Mucosa of descending colon (tissue), 3 donors: ENCODE measurements at regions not wholly inside any gene's neighbourhood (a gene's known extent, or its start where the extent isn't known, plus 50 kb on each side); places are given as distances from the start of the nearest gene placed in this dataset.

Source experiments
- ATAC-seq: fragments of 200-7000 bp; cut with Tn5 transposase; one replicate; pipeline ENCODE4 v1.9.1; 2020; ENCODE audit warnings: mild to moderate bottlenecking, moderate library complexity
- DNase-seq, 3 donors: peaks; one replicate each; pipeline ENCODE4 v3.0.0-alpha.2; 2020
- H3K36me3 ChIP-seq: fragments of 200-600 bp; one replicate; pipeline ENCODE4 v1.8.0; 2021; ENCODE audit warnings: low read depth, mild to moderate bottlenecking
- H3K4me1 ChIP-seq: fragments of 200-600 bp; one replicate; pipeline ENCODE4 v1.8.0; 2021; ENCODE audit warnings: low read depth, mild to moderate bottlenecking
- H3K4me3 ChIP-seq: fragments of 200-600 bp; one replicate; pipeline ENCODE4 v1.8.0; 2021; ENCODE audit warnings: mild to moderate bottlenecking
- H3K9me3 ChIP-seq: fragments of 200-600 bp; one replicate; pipeline ENCODE4 v1.8.0; 2021; ENCODE audit warnings: mild to moderate bottlenecking
- CTCF ChIP-seq: fragments of 200-600 bp; IDR thresholded peaks from one replicate; pipeline ENCODE4 v1.8.0; 2022; ENCODE audit warnings: antibody characterized with exemption, mild to moderate bottlenecking
- intact Hi-C, 2 donors: fragments of 100-400 bp; cut with DNase I in 1 of 2; cut with micrococcal nuclease in 1 of 2; formaldehyde crosslinking; loops; one replicate each; pipeline versions ENCODE4 v1.11.0 to v1.11.1; 2022; cut with DNase I, micrococcal nuclease
- donor health status: DM: no; HTN: no; CAD: no; lungs with moderate emphysema.
- donor health status: DM: no; HTN: no; CAD: no.
- donor health status: DM: no; HTN: yes; CAD: no.

DNA sequence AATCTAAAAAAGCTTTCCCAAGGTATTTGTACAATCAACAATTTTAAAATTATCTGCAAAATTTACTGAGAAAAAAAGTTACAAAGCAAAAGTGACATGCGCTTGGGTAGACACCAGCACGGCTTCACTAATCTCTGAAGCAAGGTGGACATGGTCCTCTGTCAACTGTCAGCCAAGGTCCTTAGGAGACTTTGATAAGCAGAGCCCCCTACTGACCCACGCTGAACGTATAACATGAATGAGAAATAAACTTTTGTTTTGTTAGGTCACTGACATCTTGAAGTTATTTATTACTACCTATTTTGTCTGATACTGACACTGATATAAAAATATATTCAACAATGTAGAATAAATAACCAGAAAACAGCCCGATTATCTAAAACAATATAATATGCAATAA is 100.7 kb upstream of the OBI1 start:
- ATAC-seq, result no peak
- H3K9me3 ChIP-seq, result no peaks in the 10 kb centered on the region
- H3K4me1 ChIP-seq, result no peaks in the 10 kb centered on the region
- no peaks in the 10 kb centered on the region for H3K36me3 ChIP-seq
- no peak for TF ChIP-seq CTCF
- H3K4me3 ChIP-seq, result no peak overlapping the region
- intact Hi-C loops, result no loop called here
- DNase-seq, result no peak

- ATAC-seq, result no peak
- TF ChIP-seq CTCF, result no peak
- intact Hi-C loops, result no loop called here
These were observed 99.6 kb upstream of the OBI1 start for GRCh38 chr13:78758549-78758948.

GRCh38 chr13:78753435-78753834 is 94.5 kb upstream of the OBI1 start:
- DNase-seq (no peak), ATAC-seq (no peak)
- TF ChIP-seq CTCF, result no peak
- no peaks in the 10 kb centered on the region for H3K9me3 ChIP-seq
- no peak overlapping the region for H3K4me3 ChIP-seq
- no peaks in the 10 kb centered on the region for H3K4me1 ChIP-seq
- H3K36me3 ChIP-seq, result no peaks in the 10 kb centered on the region
- intact Hi-C loops, result no loop called here

More at GRCh38 chr13:78758549-78758948, 99.6 kb upstream of the OBI1 start:
- Histone ChIP-seq H3K9me3 (no peaks in the 10 kb centered on the region), H3K36me3 (no peaks in the 10 kb centered on the region), H3K4me1 (no peaks in the 10 kb centered on the region), H3K4me3 (no peak overlapping the region)
- DNase-seq, result no peak

- DNase-seq (no peak), ATAC-seq (no peak)
- Histone ChIP-seq H3K9me3 (no peaks in the 10 kb centered on the region), H3K36me3 (no peaks in the 10 kb centered on the region), H3K4me3 (no peak overlapping the region), H3K4me1 (no peaks in the 10 kb centered on the region)
- intact Hi-C loops, result no loop called here
- TF ChIP-seq CTCF, result no peak
These were observed 91.8 kb upstream of the OBI1 start for GRCh38 chr13:78750735-78751134.

GRCh38 chr13:78743973-78744372 is 85.0 kb upstream of the OBI1 start:
- H3K4me3 ChIP-seq, result no peak overlapping the region
- ATAC-seq, result no peak
- no peak for TF ChIP-seq CTCF
- intact Hi-C loops, result no loop called here
- H3K36me3 ChIP-seq, result no peaks in the 10 kb centered on the region
- no peaks in the 10 kb centered on the region for H3K9me3 ChIP-seq
- no peak for DNase-seq
- H3K4me1 ChIP-seq, result no peaks in the 10 kb centered on the region

- intact Hi-C loops, result no loop called here
- H3K4me1 ChIP-seq, result no peaks in the 10 kb centered on the region
- no peak for TF ChIP-seq CTCF
- DNase-seq (no peak), ATAC-seq (no peak)
- no peak overlapping the region for H3K4me3 ChIP-seq
- no peaks in the 10 kb centered on the region for H3K36me3 ChIP-seq
- H3K9me3 ChIP-seq, result no peaks in the 10 kb centered on the region
These were observed 83.7 kb upstream of the OBI1 start for GRCh38 chr13:78742659-78743058.
